GM23338 (cell line): ENCODE measurements at regions not wholly inside any gene's neighbourhood (a gene's known extent, or its start where the extent isn't known, plus 50 kb on each side); places are given as distances from the start of the nearest gene placed in this dataset.

Experiments used
- ATAC-seq: fragments of 200-7000 bp; cut with Tn5 transposase; 3 replicates; pipeline ENCODE4 v1.9.1; 2020
- DNase-seq: peaks from one replicate; pipeline ENCODE4 v3.0.0-alpha.2; 2015; ENCODE audit warnings: low spot score
- H2AFZ ChIP-seq: fragments of 200-600 bp; sonication (generic); 2 replicates; pipeline ENCODE4 v1.8.0; 2016; ENCODE audit warnings: antibody characterized with exemption, mild to moderate bottlenecking, moderate library complexity
- H3F3A ChIP-seq: fragments of 200-600 bp; sonication (generic); replicated peaks from 2 replicates; pipeline ENCODE4 v1.8.0; 2017; ENCODE audit warnings: antibody characterized with exemption, mixed run types, low read depth
- H3K27ac ChIP-seq: fragments of 200-600 bp; sonication (generic); 2 replicates; pipeline ENCODE4 v1.6.1; 2016; ENCODE audit warnings: low read depth
- H3K27me3 ChIP-seq: fragments of 200-600 bp; sonication (generic); 2 replicates; pipeline ENCODE4 v1.8.0; 2016; ENCODE audit warnings: mild to moderate bottlenecking, mixed run types, moderate library complexity; ENCODE audit not compliant: insufficient read depth
- H3K36me3 ChIP-seq: fragments of 200-600 bp; sonication (generic); 2 replicates; pipeline ENCODE4 v1.8.0; 2016; ENCODE audit warnings: mild to moderate bottlenecking; ENCODE audit not compliant: insufficient read depth
- H3K4me1 ChIP-seq: fragments of 200-600 bp; sonication (generic); 2 replicates; pipeline ENCODE4 v1.8.0; 2016; ENCODE audit warnings: mild to moderate bottlenecking, moderate library complexity; ENCODE audit not compliant: insufficient read depth
- H3K4me2 ChIP-seq: fragments of 200-600 bp; sonication (generic); 2 replicates; pipeline ENCODE4 v1.7.1; 2017; ENCODE audit warnings: mixed run types
- H3K4me3 ChIP-seq: fragments of 200-600 bp; sonication (generic); 2 replicates; pipeline ENCODE4 v1.6.1; 2016; ENCODE audit warnings: mixed run types
- H3K79me2 ChIP-seq: fragments of 200-600 bp; sonication (generic); replicated peaks from 2 replicates; pipeline ENCODE4 v1.8.0; 2017; ENCODE audit warnings: mild to moderate bottlenecking; ENCODE audit not compliant: insufficient read depth
- H3K9me2 ChIP-seq: fragments of 200-600 bp; sonication (generic); 2 replicates; pipeline ENCODE4 v1.8.0; 2017; ENCODE audit not compliant: insufficient read depth
- H4K20me1 ChIP-seq: fragments of 200-600 bp; sonication (generic); replicated peaks from 2 replicates; pipeline ENCODE4 v1.8.0; 2017; ENCODE audit warnings: mild to moderate bottlenecking; ENCODE audit not compliant: insufficient read depth
- H3K27ac Mint-ChIP-seq: 2 replicates; pipeline ENCODE4 v1.8.0; 2020; ENCODE audit warnings: inconsistent platforms, mild to moderate bottlenecking, moderate library complexity, mixed read lengths
- H3K27me3 Mint-ChIP-seq: 3 replicates; pipeline ENCODE4 v1.8.0; 2022; ENCODE audit warnings: low read depth, mild to moderate bottlenecking, moderate library complexity, mixed read lengths, inconsistent platforms; ENCODE audit not compliant: insufficient read depth, poor library complexity
- H3K36me3 Mint-ChIP-seq: 3 replicates; pipeline ENCODE4 v1.8.0; 2021; ENCODE audit warnings: low read depth, mild to moderate bottlenecking, inconsistent platforms, moderate library complexity, mixed read lengths
- H3K4me1 Mint-ChIP-seq: 3 replicates; pipeline ENCODE4 v1.8.0; 2020; ENCODE audit warnings: mild to moderate bottlenecking, inconsistent platforms, mixed read lengths
- H3K4me3 Mint-ChIP-seq: 3 replicates; pipeline ENCODE4 v1.8.0; 2021; ENCODE audit warnings: moderate library complexity, mild to moderate bottlenecking, inconsistent platforms, mixed read lengths
- H3K9me3 Mint-ChIP-seq: 3 replicates; pipeline ENCODE4 v1.8.0; 2020; ENCODE audit warnings: moderate library complexity, mild to moderate bottlenecking, inconsistent platforms, mixed read lengths
- CREB1 ChIP-seq: fragments of 250-450 bp; sonication (Bioruptor Pico); IDR thresholded peaks from 2 replicates; pipeline ENCODE4 v1.5.0; 2020; ENCODE audit warnings: low read depth, mild to moderate bottlenecking, moderate library complexity
- ETS1 ChIP-seq: IDR thresholded peaks from 2 replicates; pipeline ENCODE4 v1.6.1; 2016; ENCODE audit warnings: antibody characterized with exemption
- EZH2 ChIP-seq: fragments of 200-600 bp; sonication (generic); IDR thresholded peaks from one replicate; pipeline ENCODE4 v1.8.0; 2017; ENCODE audit warnings: antibody characterized with exemption, mild to moderate bottlenecking, low read depth; ENCODE audit not compliant: unreplicated experiment
- EZH2phosphoT487 ChIP-seq: fragments of 200-600 bp; sonication (generic); IDR thresholded peaks from one replicate; pipeline ENCODE4 v1.8.1; 2018; ENCODE audit warnings: antibody characterized with exemption; ENCODE audit not compliant: unreplicated experiment
- JUNB ChIP-seq: IDR thresholded peaks from one replicate; pipeline ENCODE4 v1.6.1; 2016; ENCODE audit warnings: antibody characterized with exemption; ENCODE audit not compliant: unreplicated experiment
- NANOG ChIP-seq: IDR thresholded peaks from 2 replicates; pipeline ENCODE4 v1.6.1; 2016; ENCODE audit warnings: antibody characterized with exemption, borderline replicate concordance
- POLR2AphosphoS5 ChIP-seq: IDR thresholded peaks from 2 replicates; pipeline ENCODE4 v1.6.1; 2016; ENCODE audit warnings: antibody characterized with exemption, low read depth
- REST ChIP-seq: IDR thresholded peaks from one replicate; pipeline ENCODE4 v1.6.1; 2018; ENCODE audit warnings: antibody characterized with exemption; ENCODE audit not compliant: unreplicated experiment
- STAT1 ChIP-seq: IDR thresholded peaks from one replicate; pipeline ENCODE4 v1.6.1; 2016; ENCODE audit warnings: antibody characterized with exemption; ENCODE audit not compliant: unreplicated experiment
- ZNF114 ChIP-seq: fragments of 250-450 bp; sonication (Bioruptor Pico); IDR thresholded peaks from 2 replicates; pipeline ENCODE4 v1.5.0; 2020; ENCODE audit warnings: mild to moderate bottlenecking, moderate library complexity
- ZNF331 ChIP-seq: fragments of 250-450 bp; sonication (Bioruptor Pico); IDR thresholded peaks from 2 replicates; pipeline ENCODE4 v1.5.0; 2020; ENCODE audit warnings: low read depth, mild to moderate bottlenecking, moderate library complexity
- ZNF462 ChIP-seq: fragments of 250-450 bp; sonication (Bioruptor Pico); IDR thresholded peaks from 2 replicates; pipeline ENCODE4 v1.5.0; 2020; ENCODE audit warnings: mild to moderate bottlenecking, moderate library complexity

GRCh38 chr3:160126051-160126450 lies 99.2 kb upstream of the C3orf80 start (continued):
- no peak for TF ChIP-seq ETS1
- TF ChIP-seq EZH2, result no peak

GRCh38 chr3:160126761-160127160 lies 98.5 kb upstream of the C3orf80 start:
- Histone ChIP-seq H3K27me3 (no peaks in the 10 kb centered on the region), H3K4me3 (no peak overlapping the region), H4K20me1 (no peaks in the 10 kb centered on the region), H3K4me1 (peaks cover 6% of the 10 kb centered on the region; the same call in 1 of the 2 replicates), H3K79me2 (no peaks in the 10 kb centered on the region), H3K4me2 (no peak overlapping the region), H3K36me3 (no peaks in the 10 kb centered on the region), H3K27ac (no peak overlapping the region), H3F3A (no peaks in the 10 kb centered on the region), H3K9me2 (no peaks in the 10 kb centered on the region; the same call in 1 of the 2 replicates), H2AFZ (peak overlapping the region; percentile 34; the same call in 1 of the 2 replicates)
- Mint-ChIP-seq H3K9me3 (no peaks in the 10 kb centered on the region), H3K27me3 (peaks cover 2% of the 10 kb centered on the region), H3K4me3 (no peak overlapping the region), H3K36me3 (no peaks in the 10 kb centered on the region), H3K27ac (no peak overlapping the region), H3K4me1 (peaks cover 8% of the 10 kb centered on the region)
- ATAC-seq (peak; percentile 25; the same call in 2 of the 3 replicates), DNase-seq (no peak)
- TF ChIP-seq EZH2 (no peak), EZH2phosphoT487 (no peak), NANOG (no peak), ZNF114 (no peak), POLR2AphosphoS5 (no peak), CREB1 (CRISPR knock-in tag) (no peak), JUNB (no peak), ZNF462 (no peak), ZNF331 (CRISPR knock-in tag) (no peak), REST (no peak), ETS1 (no peak), STAT1 (no peak)
